ENCODE measurements at regions not wholly inside any gene's neighbourhood (a gene's known extent, or its start where the extent isn't known, plus 50 kb on each side); places are given as distances from the start of the nearest gene placed in this dataset.
"Not testable (repeated sequence)": the region's sequence is repeated elsewhere in the genome, so short reads cannot be mapped to it uniquely, and the experiment has no call there.

- Histone ChIP-seq H3K9ac (ENCODE audit: low read depth, low read length) (no peak overlapping the region), H3K4me3 (ENCODE audit: low read depth in 1 of 2, low read length in 2 of 2) (no peak overlapping the region), H3K36me3 (ENCODE audit: insufficient read depth, low read length) (no peaks in the 10 kb centered on the region), H2AFZ (ENCODE audit: low read depth, low read length) (no peak overlapping the region), H3K27me3 (ENCODE audit: insufficient read depth, low read length, poor library complexity) (no peaks in the 10 kb centered on the region), H3K4me2 (ENCODE audit: insufficient read depth, low read length) (no peak overlapping the region), H3K9me3 (ENCODE audit: insufficient read depth, low read length, severe bottlenecking) (no peaks in the 10 kb centered on the region), H3K4me1 (ENCODE audit: insufficient read depth, low read length) (no peaks in the 10 kb centered on the region), H3K79me2 (ENCODE audit: insufficient read depth, low read length) (no peaks in the 10 kb centered on the region), H4K20me1 (ENCODE audit: insufficient read depth, low read length) (no peaks in the 10 kb centered on the region), H3K27ac (ENCODE audit: low read length) (no peak overlapping the region)
- TF ChIP-seq EZH2 (IDR thresholded peaks at IDR 0.05; ENCODE audit: borderline replicate concordance, low read depth, low read length, severe bottlenecking) (no peak), CTCF (IDR thresholded peaks at IDR 0.05; ENCODE audit: borderline replicate concordance, extremely low read depth, low read length, poor library complexity, severe bottlenecking) (no peak)
- DNase-seq (no peak), ATAC-seq (ENCODE audit: insufficient read depth, low read depth) (no peak)
Observed at GRCh38 chr5:30498972-30499371, 694.5 kb upstream of the CDH6 start.

- H2AFZ ChIP-seq (ENCODE audit: low read depth, low read length); H3K9me3 ChIP-seq (ENCODE audit: insufficient read depth, low read length, severe bottlenecking); H3K4me3 ChIP-seq (ENCODE audit: low read depth in 1 of 2, low read length in 2 of 2); DNase-seq; H4K20me1 ChIP-seq (ENCODE audit: insufficient read depth, low read length); H3K36me3 ChIP-seq (ENCODE audit: insufficient read depth, low read length); H3K4me2 ChIP-seq (ENCODE audit: insufficient read depth, low read length); H3K27ac ChIP-seq (ENCODE audit: low read length); H3K27me3 ChIP-seq (ENCODE audit: insufficient read depth, low read length, poor library complexity); H3K9ac ChIP-seq (ENCODE audit: low read depth, low read length); H3K4me1 ChIP-seq (ENCODE audit: insufficient read depth, low read length); H3K79me2 ChIP-seq (ENCODE audit: insufficient read depth, low read length); ATAC-seq (ENCODE audit: insufficient read depth, low read depth): not testable (repeated sequence)
Observed at GRCh38 chr5:30498509-30498908, 695.0 kb upstream of the CDH6 start.

- not testable (repeated sequence) for H2AFZ ChIP-seq (ENCODE audit: low read depth, low read length); H3K36me3 ChIP-seq (ENCODE audit: insufficient read depth, low read length); H3K27ac ChIP-seq (ENCODE audit: low read length); H3K4me1 ChIP-seq (ENCODE audit: insufficient read depth, low read length); H3K9ac ChIP-seq (ENCODE audit: low read depth, low read length); H3K4me2 ChIP-seq (ENCODE audit: insufficient read depth, low read length); H3K27me3 ChIP-seq (ENCODE audit: insufficient read depth, low read length, poor library complexity); H3K79me2 ChIP-seq (ENCODE audit: insufficient read depth, low read length); ATAC-seq (ENCODE audit: insufficient read depth, low read depth); H3K9me3 ChIP-seq (ENCODE audit: insufficient read depth, low read length, severe bottlenecking); H3K4me3 ChIP-seq (ENCODE audit: low read depth in 1 of 2, low read length in 2 of 2); DNase-seq; H4K20me1 ChIP-seq (ENCODE audit: insufficient read depth, low read length)
Observed at GRCh38 chr5:30494113-30494512, 699.4 kb upstream of the CDH6 start.

- TF ChIP-seq EZH2 (IDR thresholded peaks at IDR 0.05; ENCODE audit: borderline replicate concordance, low read depth, low read length, severe bottlenecking) = no peak
- TF ChIP-seq CTCF (IDR thresholded peaks at IDR 0.05; ENCODE audit: borderline replicate concordance, extremely low read depth, low read length, poor library complexity, severe bottlenecking) = no peak
- H3K4me1 ChIP-seq (ENCODE audit: insufficient read depth, low read length) = no peaks in the 10 kb centered on the region
- H3K9ac ChIP-seq (ENCODE audit: low read depth, low read length) = no peak overlapping the region
- no peaks in the 10 kb centered on the region for H4K20me1 ChIP-seq (ENCODE audit: insufficient read depth, low read length)
- H3K27ac ChIP-seq (ENCODE audit: low read length) = no peak overlapping the region
- no peak for DNase-seq
- H3K4me3 ChIP-seq (ENCODE audit: low read depth in 1 of 2, low read length in 2 of 2) = no peak overlapping the region
- H3K79me2 ChIP-seq (ENCODE audit: insufficient read depth, low read length) = no peaks in the 10 kb centered on the region
- H3K9me3 ChIP-seq (ENCODE audit: insufficient read depth, low read length, severe bottlenecking) = peaks cover 3% of the 10 kb centered on the region
- no peaks in the 10 kb centered on the region for H3K36me3 ChIP-seq (ENCODE audit: insufficient read depth, low read length)
- no peak for ATAC-seq (ENCODE audit: insufficient read depth, low read depth)
- no peak overlapping the region for H2AFZ ChIP-seq (ENCODE audit: low read depth, low read length)
- no peak overlapping the region for H3K4me2 ChIP-seq (ENCODE audit: insufficient read depth, low read length)
- H3K27me3 ChIP-seq (ENCODE audit: insufficient read depth, low read length, poor library complexity) = no peaks in the 10 kb centered on the region
Observed at GRCh38 chr5:30479104-30479503, 714.4 kb upstream of the CDH6 start.

Data from DND-41 (cell line).